Epithelial cell of proximal tubule (primary cell): ENCODE measurements at regions not wholly inside any gene's neighbourhood (a gene's known extent, or its start where the extent isn't known, plus 50 kb on each side); places are given as distances from the start of the nearest gene placed in this dataset.

Experiments used
- DNase-seq: peaks from one replicate; pipeline ENCODE4 v3.0.0-alpha.2; 2011; ENCODE audit warnings: low read depth
- H3K4me3 ChIP-seq: 2 replicates; pipeline ENCODE4 v1.5.1; 2011; ENCODE audit warnings: low read depth, mild to moderate bottlenecking, low read length
- CTCF ChIP-seq: conservative IDR thresholded peaks from 2 replicates; pipeline ENCODE4 v1.5.1; 2012; ENCODE audit warnings: low read depth, mild to moderate bottlenecking, low read length

GRCh38 chr6:65761890-65762289 lies 54.9 kb upstream of the EYS start:
- TF ChIP-seq CTCF: no peak
- H3K4me3 ChIP-seq: no peak overlapping the region
- DNase-seq: no peak

- no peak for TF ChIP-seq CTCF
- no peak overlapping the region for H3K4me3 ChIP-seq
- peak; percentile 1 for DNase-seq
Measured at GRCh38 chr6:65760285-65760684, 53.3 kb upstream of the EYS start.
